Activated naive CD4-positive, alpha-beta T cell treated with anti-CD3 and anti-CD28 coated beads, Interleukin-2, amount 10 ng/mL, durations not matched to agents 7 days and 5 days (primary cell): ENCODE measurements at regions not wholly inside any gene's neighbourhood (a gene's known extent, or its start where the extent isn't known, plus 50 kb on each side); places are given as distances from the start of the nearest gene placed in this dataset.
A peak's percentile ranks its signal among the peaks of the same experiment; 100 is the strongest.

Experiments used
- CTCF ChIA-PET: fragments of 350-600 bp; sonication (Branson Sonifier 250); formaldehyde crosslinking; loops from one replicate; lab custom pipeline; 2021; ENCODE audit warnings: antibody characterized with exemption; lab: Charles Lee
- DNase-seq: peaks from one replicate; pipeline ENCODE4 v3.0.0-alpha.2; 2020
- H3K27ac Mint-ChIP-seq: one replicate; pipeline ENCODE4 v1.8.0; 2021; ENCODE audit warnings: mild to moderate bottlenecking, moderate library complexity, mixed read lengths
- H3K27me3 Mint-ChIP-seq: one replicate; pipeline ENCODE4 v1.8.0; 2021; ENCODE audit warnings: mild to moderate bottlenecking, mixed read lengths
- H3K36me3 Mint-ChIP-seq: one replicate; pipeline ENCODE4 v1.8.0; 2021; ENCODE audit warnings: mixed read lengths
- H3K4me1 Mint-ChIP-seq: one replicate; pipeline ENCODE4 v1.8.0; 2021; ENCODE audit warnings: mixed read lengths
- H3K4me3 Mint-ChIP-seq: one replicate; pipeline ENCODE4 v1.8.0; 2021; ENCODE audit warnings: mild to moderate bottlenecking, moderate library complexity, mixed read lengths
- H3K9me3 Mint-ChIP-seq: one replicate; pipeline ENCODE4 v1.8.0; 2021; ENCODE audit warnings: mixed read lengths

DNA sequence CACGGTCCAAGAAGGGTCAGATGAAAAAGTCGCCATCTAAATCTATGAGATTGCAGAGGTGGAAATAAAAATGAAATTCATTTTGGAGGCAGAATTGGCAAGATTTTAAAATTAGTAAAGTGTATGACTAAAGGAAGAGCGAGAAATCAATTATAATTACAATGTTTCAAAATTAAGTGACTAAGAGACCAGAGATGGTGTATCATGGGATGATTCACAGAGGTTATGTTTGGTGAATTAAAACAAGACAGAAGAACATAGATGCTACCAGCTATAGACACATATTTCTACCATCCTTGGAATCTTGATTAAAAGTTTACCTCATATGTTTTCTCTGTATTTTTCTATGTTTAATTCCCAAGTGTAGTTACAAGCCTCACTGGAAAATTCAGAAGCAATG, 308.9 kb upstream of the DNAJC19 start:
- Mint-ChIP-seq H3K27ac (no peak overlapping the region), H3K4me1 (no peaks in the 10 kb centered on the region), H3K9me3 (no peaks in the 10 kb centered on the region), H3K36me3 (no peaks in the 10 kb centered on the region), H3K4me3 (no peak overlapping the region), H3K27me3 (peaks cover 3% of the 10 kb centered on the region)
- CTCF ChIA-PET = no interaction called here
- DNase-seq = no peak

DNA sequence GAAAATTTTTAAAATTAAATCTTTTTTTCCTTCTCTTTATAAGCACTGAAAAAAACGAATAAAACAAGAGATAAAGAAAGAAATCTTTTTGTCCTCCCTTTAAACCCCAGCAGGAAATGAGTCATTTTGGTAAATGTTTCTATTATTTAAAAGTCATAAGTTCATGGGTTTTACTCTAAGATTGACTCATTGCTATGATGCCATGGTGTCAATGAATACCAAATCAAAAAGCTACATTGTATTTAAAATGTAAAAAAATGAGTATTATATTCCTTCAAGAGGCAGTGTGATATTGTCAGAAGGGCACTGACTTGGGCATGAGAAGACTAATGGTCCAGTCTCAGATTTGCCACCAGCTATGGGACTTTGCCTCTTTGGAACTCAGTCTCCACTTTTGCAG, 303.4 kb upstream of the DNAJC19 start:
- no peak for DNase-seq
- H3K9me3 Mint-ChIP-seq = no peaks in the 10 kb centered on the region
- no peaks in the 10 kb centered on the region for H3K27me3 Mint-ChIP-seq

DNA sequence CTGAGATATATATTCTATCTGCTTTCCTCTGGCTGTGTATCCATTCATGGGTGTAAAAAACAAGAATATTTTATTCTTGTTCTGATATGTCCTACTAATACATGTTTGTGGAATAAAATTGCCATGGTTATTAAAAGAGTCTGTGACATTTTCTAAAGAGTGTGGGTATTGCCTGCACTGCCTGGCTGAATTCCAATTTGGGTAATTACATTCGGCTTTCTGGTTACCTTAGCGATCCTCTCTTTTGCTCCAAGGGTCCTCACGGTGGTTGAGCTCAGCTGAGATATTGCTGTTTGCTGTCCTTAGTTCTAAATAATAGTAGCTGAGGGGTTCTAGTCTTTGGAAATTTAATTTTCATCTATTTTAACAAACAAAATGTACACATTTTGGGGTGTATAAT, 301.4 kb upstream of the DNAJC19 start:
- H3K4me3 Mint-ChIP-seq = no peak overlapping the region
- CTCF ChIA-PET = no interaction called here
- no peak for DNase-seq
- no peaks in the 10 kb centered on the region for H3K9me3 Mint-ChIP-seq
- no peak overlapping the region for H3K27ac Mint-ChIP-seq
- H3K36me3 Mint-ChIP-seq = no peaks in the 10 kb centered on the region
- no peaks in the 10 kb centered on the region for H3K27me3 Mint-ChIP-seq
- no peaks in the 10 kb centered on the region for H3K4me1 Mint-ChIP-seq

More for the DNA sequence above, 303.4 kb upstream of the DNAJC19 start:
- no peak overlapping the region for H3K4me3 Mint-ChIP-seq
- H3K36me3 Mint-ChIP-seq = no peaks in the 10 kb centered on the region
- H3K4me1 Mint-ChIP-seq = no peaks in the 10 kb centered on the region
- H3K27ac Mint-ChIP-seq = no peak overlapping the region
- CTCF ChIA-PET = no interaction called here

DNA sequence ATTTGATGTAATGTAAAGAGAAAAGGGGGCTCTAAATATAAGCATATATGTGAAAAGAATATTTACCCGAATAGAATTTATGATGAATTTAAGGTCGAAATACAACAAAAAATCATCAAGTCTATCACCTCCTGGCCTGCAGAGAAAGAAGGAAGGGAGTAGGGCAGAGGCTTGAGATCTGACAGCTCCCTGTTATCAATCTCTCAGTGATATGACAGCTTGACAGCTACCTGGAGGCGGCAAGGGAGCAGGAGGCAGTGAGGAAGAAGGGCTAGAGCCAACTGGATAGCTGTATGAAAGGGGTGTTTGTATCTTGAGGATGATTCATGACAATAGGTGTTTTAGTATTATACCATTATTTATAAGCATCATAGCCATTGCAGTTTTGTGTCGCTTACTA, 299.8 kb upstream of the DNAJC19 start:
- H3K27me3 Mint-ChIP-seq = no peaks in the 10 kb centered on the region
- no peak overlapping the region for H3K4me3 Mint-ChIP-seq
- no peaks in the 10 kb centered on the region for H3K36me3 Mint-ChIP-seq
- no peak for DNase-seq
- CTCF ChIA-PET = no interaction called here
- H3K27ac Mint-ChIP-seq = no peak overlapping the region
- H3K9me3 Mint-ChIP-seq = no peaks in the 10 kb centered on the region
- no peaks in the 10 kb centered on the region for H3K4me1 Mint-ChIP-seq

DNA sequence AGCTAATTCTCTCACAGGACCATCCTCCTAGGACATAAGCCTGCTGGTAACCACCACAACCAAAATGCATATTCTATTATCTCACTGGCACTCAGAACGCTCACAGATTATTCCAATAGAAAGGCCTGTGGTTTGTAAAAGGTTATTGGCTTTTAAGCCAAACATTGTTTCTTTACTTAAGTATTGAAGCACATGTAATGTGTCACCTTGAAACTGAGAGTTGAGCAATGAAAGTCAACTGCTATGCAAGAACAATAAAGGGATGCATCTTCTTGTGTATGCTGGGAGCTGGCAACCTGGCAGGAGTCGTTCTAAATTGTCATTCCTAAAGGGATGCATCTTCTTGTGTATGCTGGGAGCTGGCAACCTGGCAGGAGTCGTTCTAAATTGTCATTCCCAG, 298.6 kb upstream of the DNAJC19 start:
- CTCF ChIA-PET = no interaction called here
- no peak for DNase-seq
- no peaks in the 10 kb centered on the region for H3K27me3 Mint-ChIP-seq
- no peaks in the 10 kb centered on the region for H3K4me1 Mint-ChIP-seq
- H3K9me3 Mint-ChIP-seq = no peaks in the 10 kb centered on the region
- H3K36me3 Mint-ChIP-seq = no peaks in the 10 kb centered on the region
- H3K4me3 Mint-ChIP-seq = no peak overlapping the region
- no peak overlapping the region for H3K27ac Mint-ChIP-seq

DNA sequence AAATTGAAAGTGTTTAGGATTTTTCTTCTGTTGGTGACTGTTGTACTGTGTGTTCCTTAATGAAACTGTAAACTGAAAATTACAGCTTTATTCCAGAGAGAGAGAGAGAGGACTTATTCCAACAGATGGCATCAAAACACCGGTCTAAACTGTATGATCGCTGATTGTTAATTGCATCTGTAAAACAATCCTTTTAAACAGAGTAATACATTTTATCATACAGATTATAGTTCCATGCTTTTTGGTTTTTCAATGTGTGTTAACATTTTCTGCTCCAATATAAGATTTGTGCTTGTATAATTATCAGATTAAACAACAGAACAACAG, 289.7 kb upstream of the DNAJC19 start:
- no peak overlapping the region for H3K27ac Mint-ChIP-seq
- CTCF ChIA-PET = no interaction called here
- H3K9me3 Mint-ChIP-seq = no peaks in the 10 kb centered on the region
- no peaks in the 10 kb centered on the region for H3K36me3 Mint-ChIP-seq
- no peak for DNase-seq
- no peaks in the 10 kb centered on the region for H3K4me1 Mint-ChIP-seq
- no peak overlapping the region for H3K4me3 Mint-ChIP-seq
- H3K27me3 Mint-ChIP-seq = no peaks in the 10 kb centered on the region

DNA sequence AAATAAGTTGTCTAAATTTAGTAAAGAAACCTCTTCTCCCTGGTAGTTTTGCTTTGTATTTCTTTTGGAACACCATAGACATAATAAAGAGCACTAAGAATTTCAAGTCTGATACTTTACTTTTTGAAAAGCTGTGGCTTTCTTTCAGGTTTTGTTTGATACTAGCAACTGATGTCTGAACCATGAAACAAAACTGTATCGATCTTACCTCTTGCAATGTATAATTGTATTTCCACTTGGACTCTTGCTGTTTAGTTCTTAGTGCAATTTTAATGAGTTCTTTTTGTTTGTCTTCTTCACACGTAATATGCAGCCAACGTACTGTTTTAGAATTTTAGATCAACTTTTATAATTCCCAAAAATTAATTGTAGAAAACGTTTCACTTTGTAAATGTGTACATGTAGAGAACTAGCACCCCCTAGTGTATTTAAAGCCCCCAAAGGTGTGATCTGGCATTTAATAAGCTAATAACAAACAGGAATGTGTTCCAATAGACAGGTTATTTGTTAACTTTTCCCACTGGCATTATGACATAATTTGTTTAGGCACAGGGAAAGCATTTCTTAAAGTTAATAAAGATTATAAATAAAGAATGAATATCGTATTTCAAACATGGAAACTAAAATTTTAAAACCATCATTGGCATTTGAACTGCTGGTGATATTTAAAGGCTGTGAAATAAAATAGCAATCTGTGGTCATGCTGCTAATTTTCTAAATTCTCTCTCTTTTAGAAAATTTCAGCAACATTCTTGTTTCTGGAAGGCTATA, 289.1 kb upstream of the DNAJC19 start:
- no peak for DNase-seq
- Mint-ChIP-seq H3K27ac (no peak overlapping the region), H3K36me3 (no peaks in the 10 kb centered on the region), H3K4me3 (no peak overlapping the region), H3K4me1 (no peaks in the 10 kb centered on the region), H3K27me3 (no peaks in the 10 kb centered on the region), H3K9me3 (no peaks in the 10 kb centered on the region)
- CTCF ChIA-PET = no interaction called here

DNA sequence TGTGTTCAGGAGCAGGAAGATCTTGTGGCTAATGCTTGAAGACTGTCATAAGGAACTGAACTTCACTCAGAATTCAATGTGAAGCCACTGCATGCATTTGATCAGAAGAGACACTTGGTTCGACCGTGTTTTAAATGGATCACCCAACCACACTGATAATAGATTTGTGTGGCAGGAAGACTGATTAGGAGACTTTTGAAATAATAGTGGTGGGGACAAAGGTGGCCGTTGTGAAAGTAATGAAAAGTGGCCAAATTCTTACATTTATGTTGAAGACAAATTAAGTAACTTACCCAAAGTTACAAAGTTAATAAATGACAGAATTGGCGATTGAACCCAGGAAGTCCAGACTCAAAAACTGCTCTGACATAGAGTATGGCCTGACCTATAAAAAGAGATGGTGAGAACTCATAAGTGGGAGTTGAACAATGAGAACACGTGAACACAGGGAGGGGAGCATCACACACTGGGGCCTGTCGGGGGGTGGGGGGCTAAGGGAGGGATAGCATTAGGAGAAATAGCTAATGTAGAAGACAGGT, 286.9 kb upstream of the DNAJC19 start:
- no peaks in the 10 kb centered on the region for H3K27me3 Mint-ChIP-seq
- no peaks in the 10 kb centered on the region for H3K36me3 Mint-ChIP-seq
- DNase-seq = no peak
- no peaks in the 10 kb centered on the region for H3K9me3 Mint-ChIP-seq
- H3K27ac Mint-ChIP-seq = no peak overlapping the region
- H3K4me1 Mint-ChIP-seq = no peaks in the 10 kb centered on the region
- CTCF ChIA-PET = no interaction called here
- no peak overlapping the region for H3K4me3 Mint-ChIP-seq

DNA sequence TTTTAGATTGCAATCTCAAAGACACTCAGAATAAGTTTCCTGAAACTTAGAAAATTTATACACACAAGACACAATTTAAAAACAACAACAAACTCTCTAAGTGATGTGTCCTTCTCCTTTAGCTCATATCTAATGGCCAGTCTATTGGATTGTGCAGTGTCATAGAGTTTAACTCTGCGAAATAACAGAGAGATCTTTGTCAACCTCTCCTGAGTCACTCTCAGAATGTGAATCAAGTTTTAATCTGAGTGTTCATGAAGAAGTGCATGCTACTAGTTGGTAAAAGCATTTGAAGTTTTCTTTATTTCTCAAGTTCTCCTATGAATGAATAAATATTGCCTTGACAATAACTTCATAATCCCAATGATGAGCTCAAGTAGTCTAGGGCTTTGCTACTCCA, 284.5 kb upstream of the DNAJC19 start:
- H3K27ac Mint-ChIP-seq = no peak overlapping the region
- no peaks in the 10 kb centered on the region for H3K9me3 Mint-ChIP-seq
- no peaks in the 10 kb centered on the region for H3K4me1 Mint-ChIP-seq
- no peaks in the 10 kb centered on the region for H3K36me3 Mint-ChIP-seq
- H3K4me3 Mint-ChIP-seq = no peak overlapping the region
- no peaks in the 10 kb centered on the region for H3K27me3 Mint-ChIP-seq
- CTCF ChIA-PET = no interaction called here
- no peak for DNase-seq

DNA sequence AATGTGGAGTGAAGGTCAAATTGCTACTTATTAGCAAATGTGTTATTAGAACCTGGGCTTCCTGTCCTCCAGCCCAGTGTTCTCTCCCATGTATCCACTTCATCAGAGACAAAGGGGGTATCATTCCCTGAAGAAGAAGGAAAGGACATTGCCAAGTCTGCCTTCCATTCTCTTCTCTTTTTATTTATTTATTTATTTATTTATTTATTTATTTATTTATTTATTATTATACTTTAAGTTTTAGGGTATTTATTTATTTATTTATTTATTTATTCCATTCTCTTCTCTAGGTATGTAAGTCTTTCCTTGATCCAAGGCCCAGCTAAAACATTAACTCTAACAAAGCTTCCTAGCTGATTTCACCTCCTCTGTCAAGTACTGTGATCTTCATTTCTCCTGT, 277.8 kb upstream of the DNAJC19 start:
- no peaks in the 10 kb centered on the region for H3K9me3 Mint-ChIP-seq
- CTCF ChIA-PET = no interaction called here
- no peaks in the 10 kb centered on the region for H3K27me3 Mint-ChIP-seq
- no peak overlapping the region for H3K27ac Mint-ChIP-seq
- no peak for DNase-seq
- H3K4me3 Mint-ChIP-seq = no peak overlapping the region
- H3K36me3 Mint-ChIP-seq = no peaks in the 10 kb centered on the region
- H3K4me1 Mint-ChIP-seq = peaks cover 3% of the 10 kb centered on the region

DNA sequence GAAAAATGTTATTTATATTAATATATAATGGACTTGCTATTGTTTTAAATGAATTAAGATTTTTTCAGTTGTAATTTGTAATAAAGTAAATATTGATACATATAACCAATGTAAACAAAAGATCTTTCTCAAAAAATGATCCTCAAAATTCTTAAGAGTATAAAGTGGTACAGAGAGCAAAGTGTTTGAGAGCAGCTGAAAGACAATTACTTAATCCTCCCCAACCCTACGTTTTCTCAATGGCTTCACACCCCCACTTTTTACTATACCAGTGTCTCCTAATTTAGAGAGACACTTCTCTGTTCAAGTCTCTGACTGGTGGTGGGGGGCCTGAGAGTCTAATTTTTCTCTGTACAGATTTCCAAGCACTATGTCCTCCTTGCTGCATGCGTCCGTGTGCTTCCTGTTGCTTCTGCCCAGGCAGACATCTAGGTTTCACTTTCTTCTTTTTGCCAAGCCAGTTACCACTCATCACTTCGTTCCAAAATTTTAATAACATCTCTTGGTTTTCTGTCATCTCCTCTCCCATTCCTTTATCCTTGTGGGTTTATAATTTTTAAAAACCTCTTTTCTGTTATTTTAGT, 276.3 kb upstream of the DNAJC19 start:
- Mint-ChIP-seq H3K27ac (no peak overlapping the region), H3K27me3 (no peaks in the 10 kb centered on the region), H3K9me3 (peaks cover 4% of the 10 kb centered on the region), H3K36me3 (no peaks in the 10 kb centered on the region), H3K4me1 (peaks cover 3% of the 10 kb centered on the region), H3K4me3 (peak overlapping the region; percentile 35)
- DNase-seq = no peak
- CTCF ChIA-PET = interaction anchor here (0.6 kb wide), 1 partner anchor 949 kb away, joined by 3 read pairs; no protein-coding TSS in a partner anchor

DNA sequence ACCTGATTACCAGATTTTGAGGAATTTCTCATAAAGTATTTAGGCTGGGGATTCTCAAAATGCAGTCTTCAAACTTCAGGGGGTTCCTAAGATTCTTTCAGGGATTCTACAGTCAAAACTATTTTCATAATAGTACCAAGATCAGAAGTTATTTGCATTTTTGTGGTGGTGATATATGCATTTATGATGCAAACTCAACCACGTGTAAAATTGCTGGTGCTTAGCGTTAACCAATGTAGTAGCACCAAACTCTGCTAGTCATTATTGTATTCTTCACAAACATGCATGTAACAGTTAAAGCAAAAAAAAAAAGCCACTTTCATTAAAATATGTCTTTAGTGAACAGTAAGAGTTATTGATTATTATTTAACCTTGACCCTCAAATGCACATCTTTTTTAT, 274.9 kb upstream of the DNAJC19 start:
- CTCF ChIA-PET = no interaction called here
- no peak for DNase-seq
- Mint-ChIP-seq H3K4me1 (peaks cover 3% of the 10 kb centered on the region), H3K36me3 (no peaks in the 10 kb centered on the region), H3K9me3 (peaks cover 5% of the 10 kb centered on the region), H3K4me3 (no peak overlapping the region), H3K27me3 (no peaks in the 10 kb centered on the region), H3K27ac (no peak overlapping the region)

DNA sequence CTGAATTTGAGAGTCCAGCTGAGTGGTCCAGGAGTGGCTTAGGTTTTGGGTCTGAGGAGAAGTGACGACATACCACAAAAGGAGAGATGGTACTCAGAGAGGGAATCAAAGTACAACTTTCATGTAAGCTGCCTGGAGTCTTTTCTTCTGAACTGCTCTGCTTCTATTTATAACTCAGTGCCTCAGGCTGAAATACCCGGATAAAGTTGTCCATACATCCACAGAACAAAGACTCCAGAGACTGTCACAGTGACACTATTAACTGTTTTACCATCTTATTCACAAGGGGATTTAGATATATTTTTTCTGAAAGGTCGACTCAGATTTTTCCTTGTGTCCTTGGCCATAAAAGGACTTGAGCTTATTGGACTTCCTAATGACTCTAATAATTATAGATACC, 264.3 kb upstream of the DNAJC19 start:
- CTCF ChIA-PET = no interaction called here
- H3K4me1 Mint-ChIP-seq = no peaks in the 10 kb centered on the region
- no peak for DNase-seq
- no peaks in the 10 kb centered on the region for H3K9me3 Mint-ChIP-seq
- H3K36me3 Mint-ChIP-seq = no peaks in the 10 kb centered on the region
- H3K27ac Mint-ChIP-seq = no peak overlapping the region
- no peaks in the 10 kb centered on the region for H3K27me3 Mint-ChIP-seq
- H3K4me3 Mint-ChIP-seq = no peak overlapping the region

DNA sequence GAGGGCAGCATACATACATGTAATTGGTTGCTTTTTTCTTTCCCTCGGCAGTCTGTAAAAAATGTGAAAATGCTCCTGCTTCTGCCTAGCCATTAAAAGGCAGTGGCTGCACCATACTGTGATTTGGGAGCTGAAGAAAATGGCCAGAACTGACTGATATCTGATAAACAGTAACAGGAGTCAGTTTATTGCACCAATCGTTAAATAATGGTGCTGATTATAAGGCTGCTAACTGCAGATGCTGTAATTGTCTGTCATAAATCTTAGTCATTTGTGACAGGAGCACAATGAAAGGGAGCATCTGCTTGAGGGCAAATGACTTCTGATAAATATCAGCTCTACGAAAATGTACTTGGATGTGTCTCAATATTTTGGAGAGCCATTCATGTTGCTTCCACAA, 263.1 kb upstream of the DNAJC19 start:
- no peaks in the 10 kb centered on the region for H3K36me3 Mint-ChIP-seq
- H3K27me3 Mint-ChIP-seq = no peaks in the 10 kb centered on the region
- CTCF ChIA-PET = no interaction called here

DNA sequence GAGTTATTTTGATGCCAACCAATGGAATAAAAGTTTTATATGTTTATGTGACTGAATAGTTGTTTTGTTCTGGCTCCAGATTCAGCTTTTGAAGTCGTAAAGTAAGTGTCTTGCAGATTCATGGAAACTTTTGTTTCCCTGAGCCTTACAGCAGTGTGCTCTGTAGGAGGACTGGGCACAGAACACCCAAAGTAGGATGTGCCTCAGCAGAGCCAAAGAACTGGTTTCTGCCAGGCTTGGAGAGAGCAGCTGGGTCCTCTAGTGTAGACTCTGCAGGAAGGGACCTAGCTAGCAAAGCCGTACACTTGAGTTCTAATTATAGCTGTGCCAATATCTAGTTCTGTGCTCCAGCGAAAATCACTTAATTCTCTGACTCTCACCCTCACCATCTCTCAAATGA, 261.2 kb upstream of the DNAJC19 start:
- Mint-ChIP-seq H3K27ac (no peak overlapping the region), H3K36me3 (no peaks in the 10 kb centered on the region), H3K4me3 (no peak overlapping the region), H3K27me3 (no peaks in the 10 kb centered on the region), H3K4me1 (no peaks in the 10 kb centered on the region), H3K9me3 (no peaks in the 10 kb centered on the region)
- DNase-seq = no peak
- CTCF ChIA-PET = no interaction called here

More for the DNA sequence above, 263.1 kb upstream of the DNAJC19 start:
- Mint-ChIP-seq H3K9me3 (no peaks in the 10 kb centered on the region), H3K27ac (no peak overlapping the region), H3K4me3 (no peak overlapping the region), H3K4me1 (no peaks in the 10 kb centered on the region)
- DNase-seq = no peak
